Smooth muscle cell (in vitro differentiated cells): ENCODE measurements at regions not wholly inside any gene's neighbourhood (a gene's known extent, or its start where the extent isn't known, plus 50 kb on each side); places are given as distances from the start of the nearest gene placed in this dataset.

Experiments used
- DNase-seq: peaks from one replicate; lab custom pipeline; 2025; ENCODE audit not compliant: unreplicated experiment; lab: John Stamatoyannopoulos, UW
- H2AFZ ChIP-seq: fragments of 200-600 bp; sonication (generic); 2 replicates; pipeline ENCODE4 v1.6.0; 2016; ENCODE audit warnings: antibody characterized with exemption, low read depth, mild to moderate bottlenecking
- H3F3A ChIP-seq: fragments of 200-600 bp; sonication (generic); 2 replicates; pipeline ENCODE4 v1.6.0; 2017; ENCODE audit warnings: antibody characterized with exemption, low read depth
- H3K27ac ChIP-seq: fragments of 200-600 bp; sonication (generic); 2 replicates; pipeline ENCODE4 v1.5.1; 2016; ENCODE audit warnings: low read depth, mild to moderate bottlenecking
- H3K27me3 ChIP-seq: fragments of 200-600 bp; sonication (generic); 2 replicates; pipeline ENCODE4 v1.6.1; 2016; ENCODE audit warnings: low read depth, mild to moderate bottlenecking
- H3K36me3 ChIP-seq: fragments of 200-600 bp; sonication (generic); 2 replicates; pipeline ENCODE4 v1.5.1; 2016; ENCODE audit warnings: low read depth
- H3K4me1 ChIP-seq: fragments of 200-600 bp; sonication (generic); 2 replicates; pipeline ENCODE4 v1.5.1; 2016; ENCODE audit warnings: low read depth
- H3K4me2 ChIP-seq: fragments of 200-600 bp; sonication (generic); 2 replicates; pipeline ENCODE4 v1.6.0; 2016; ENCODE audit warnings: mild to moderate bottlenecking
- H3K4me3 ChIP-seq: fragments of 200-600 bp; sonication (generic); 2 replicates; pipeline ENCODE4 v1.5.1; 2016; ENCODE audit warnings: mild to moderate bottlenecking
- H3K79me2 ChIP-seq: fragments of 200-600 bp; sonication (generic); 2 replicates; pipeline ENCODE4 v1.6.0; 2016; ENCODE audit warnings: low read depth, mild to moderate bottlenecking
- H3K9ac ChIP-seq: fragments of 200-600 bp; sonication (generic); 2 replicates; pipeline ENCODE4 v1.6.0; 2016; ENCODE audit warnings: low read depth
- H3K9me3 ChIP-seq: fragments of 200-600 bp; sonication (generic); replicated peaks from 2 replicates; pipeline ENCODE4 v1.5.1; 2016; ENCODE audit warnings: low read depth
- H4K20me1 ChIP-seq: fragments of 200-600 bp; sonication (generic); 2 replicates; pipeline ENCODE4 v1.6.0; 2016; ENCODE audit warnings: low read depth
- CTCF ChIP-seq: fragments of 200-600 bp; sonication (generic); IDR thresholded peaks from 2 replicates; pipeline ENCODE4 v1.5.1; 2017; ENCODE audit warnings: borderline replicate concordance, mild to moderate bottlenecking, antibody characterized with exemption; ENCODE audit not compliant: insufficient read depth, poor library complexity, severe bottlenecking
- WGBS: methylation state at CpG from one replicate; pipeline ENCODE4 v1.1.7; 2016; ENCODE audit warnings: low lambda C conversion rate; 5-methylcytosine and 5-hydroxymethylcytosine counted together

DNA sequence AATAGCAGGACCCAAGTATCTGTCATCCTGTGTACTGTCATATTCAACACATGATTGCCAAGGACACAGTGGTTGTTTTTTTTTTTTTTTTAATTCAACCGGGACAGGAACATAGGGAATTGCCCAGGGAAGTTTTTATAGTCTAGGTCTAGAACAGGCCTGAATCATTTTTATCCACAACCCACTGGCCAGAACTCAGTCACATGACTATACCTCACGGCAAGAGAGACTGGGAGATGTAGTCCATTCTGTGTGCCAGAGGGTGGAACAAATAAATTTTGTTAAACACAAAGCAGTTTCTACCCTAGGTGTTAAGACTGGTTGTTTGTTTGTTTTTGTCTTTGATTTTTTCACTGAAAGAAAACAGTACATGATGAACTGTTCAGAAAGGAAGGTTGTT is 105.8 kb upstream of the SMARCA2 start:
- DNase-seq: no peak
- Histone ChIP-seq H4K20me1 (no peaks in the 10 kb centered on the region), H3K4me1 (no peaks in the 10 kb centered on the region), H3K79me2 (no peaks in the 10 kb centered on the region), H2AFZ (no peak overlapping the region), H3K9ac (no peak overlapping the region), H3K4me3 (no peak overlapping the region), H3K27ac (no peak overlapping the region), H3K27me3 (no peaks in the 10 kb centered on the region), H3K9me3 (no peaks in the 10 kb centered on the region), H3F3A (no peaks in the 10 kb centered on the region), H3K36me3 (no peaks in the 10 kb centered on the region), H3K4me2 (no peak overlapping the region)
- WGBS: 82% methylated on average over 2 of the region's 2 CpGs
- no peak for TF ChIP-seq CTCF

GRCh38 chr9:1910269-1910811 is 104.8 kb upstream of the SMARCA2 start:
- H3K4me1 ChIP-seq: no peaks in the 10 kb centered on the region
- WGBS: 63% methylated on average over 2 of the region's 2 CpGs
- H3K4me2 ChIP-seq: no peak overlapping the region
- no peak overlapping the region for H3K27ac ChIP-seq
- DNase-seq: no peak
- H3K9me3 ChIP-seq: no peaks in the 10 kb centered on the region
- no peak overlapping the region for H3K4me3 ChIP-seq
- H2AFZ ChIP-seq: no peak overlapping the region
- no peaks in the 10 kb centered on the region for H3K27me3 ChIP-seq
- H4K20me1 ChIP-seq: no peaks in the 10 kb centered on the region
- no peaks in the 10 kb centered on the region for H3K36me3 ChIP-seq
- H3K9ac ChIP-seq: no peak overlapping the region
- H3F3A ChIP-seq: no peaks in the 10 kb centered on the region
- no peak for TF ChIP-seq CTCF
- no peaks in the 10 kb centered on the region for H3K79me2 ChIP-seq

- Histone ChIP-seq H3K4me1 (no peaks in the 10 kb centered on the region), H3K9ac (no peak overlapping the region), H3K4me2 (no peak overlapping the region), H4K20me1 (no peaks in the 10 kb centered on the region), H3K4me3 (no peak overlapping the region), H3K36me3 (no peaks in the 10 kb centered on the region), H3K79me2 (no peaks in the 10 kb centered on the region), H3K27me3 (no peaks in the 10 kb centered on the region), H3K9me3 (no peaks in the 10 kb centered on the region), H3K27ac (no peak overlapping the region), H2AFZ (no peak overlapping the region), H3F3A (no peaks in the 10 kb centered on the region)
- no peak for DNase-seq
- 88% methylated on average over 6 of the region's 6 CpGs for WGBS
- no peak for TF ChIP-seq CTCF
Observed at GRCh38 chr9:1913631-1914330, 101.4 kb upstream of the SMARCA2 start.

DNA sequence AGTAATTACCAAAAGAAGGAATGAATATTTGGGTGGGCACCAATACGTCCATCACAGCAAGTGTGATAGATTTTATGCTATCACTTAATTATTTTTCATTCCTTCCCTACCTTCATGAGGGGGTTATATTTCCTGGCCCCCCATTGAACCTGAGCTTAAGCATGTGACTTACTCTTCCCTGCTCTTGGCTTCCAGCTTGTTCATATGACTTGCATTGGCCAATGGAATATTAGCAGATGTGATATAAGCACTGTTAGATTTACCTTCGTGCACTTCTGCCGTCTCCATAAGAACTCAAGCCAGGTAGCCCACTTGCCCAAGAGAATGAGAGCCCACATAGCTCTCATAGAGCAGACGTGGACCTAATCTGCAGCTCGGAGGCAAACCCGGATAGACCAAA is 99.1 kb upstream of the SMARCA2 start:
- Histone ChIP-seq H3K4me2 (no peak overlapping the region), H3K27ac (no peak overlapping the region), H3K79me2 (no peaks in the 10 kb centered on the region), H3F3A (no peaks in the 10 kb centered on the region), H3K36me3 (no peaks in the 10 kb centered on the region), H3K9me3 (no peaks in the 10 kb centered on the region), H4K20me1 (no peaks in the 10 kb centered on the region), H2AFZ (no peak overlapping the region), H3K4me3 (no peak overlapping the region), H3K9ac (no peak overlapping the region), H3K27me3 (no peaks in the 10 kb centered on the region), H3K4me1 (no peaks in the 10 kb centered on the region)
- 91% methylated on average over 6 of the region's 6 CpGs for WGBS
- no peak for DNase-seq
- no peak for TF ChIP-seq CTCF
